HT1080 (cell line): ENCODE measurements at regions not wholly inside any gene's neighbourhood (a gene's known extent, or its start where the extent isn't known, plus 50 kb on each side); places are given as distances from the start of the nearest gene placed in this dataset.

ENCODE experiments used
- DNase-seq: peaks from one replicate; pipeline ENCODE4 v3.0.0-alpha.2; 2015; ENCODE audit warnings: low read depth

DNA sequence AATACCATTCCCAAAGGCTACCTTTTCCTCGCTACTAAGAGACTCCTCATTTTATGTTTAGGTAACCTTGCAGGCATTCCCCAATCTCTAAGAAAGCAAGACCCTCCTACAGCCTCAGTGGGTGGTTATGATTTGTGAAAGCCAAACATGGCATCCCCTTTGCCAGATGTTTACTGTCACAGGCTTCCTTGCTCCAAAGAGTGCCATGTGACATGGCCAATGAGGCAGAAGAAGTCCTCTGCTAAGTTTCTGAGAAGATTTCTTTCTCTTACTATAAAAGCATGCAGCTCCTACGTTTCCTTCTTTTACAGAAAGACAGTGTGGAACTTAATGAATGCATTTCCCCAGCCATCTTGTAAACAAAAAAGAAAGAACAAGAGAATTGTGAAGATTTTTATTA is 688.2 kb downstream of the TBC1D32 start:
- no peak for DNase-seq

DNA sequence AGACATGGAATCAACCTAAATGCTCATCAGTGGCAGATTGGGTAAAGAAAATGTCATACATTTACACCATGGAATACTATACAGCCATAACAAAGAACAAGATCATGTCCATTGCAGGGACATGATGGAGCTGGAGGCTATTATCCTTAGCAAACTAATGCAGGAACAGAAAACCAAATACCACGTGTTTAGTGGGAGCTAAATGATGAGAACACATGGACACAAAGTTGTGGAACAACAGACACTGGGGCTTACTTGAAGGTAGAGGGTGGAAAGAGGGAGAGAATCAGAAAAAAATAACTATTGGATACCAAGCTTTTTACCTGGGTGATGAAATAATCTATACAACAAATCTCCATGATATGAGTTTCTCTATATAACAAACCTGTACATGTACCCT is 701.3 kb downstream of the TBC1D32 start:
- DNase-seq = no peak

DNA sequence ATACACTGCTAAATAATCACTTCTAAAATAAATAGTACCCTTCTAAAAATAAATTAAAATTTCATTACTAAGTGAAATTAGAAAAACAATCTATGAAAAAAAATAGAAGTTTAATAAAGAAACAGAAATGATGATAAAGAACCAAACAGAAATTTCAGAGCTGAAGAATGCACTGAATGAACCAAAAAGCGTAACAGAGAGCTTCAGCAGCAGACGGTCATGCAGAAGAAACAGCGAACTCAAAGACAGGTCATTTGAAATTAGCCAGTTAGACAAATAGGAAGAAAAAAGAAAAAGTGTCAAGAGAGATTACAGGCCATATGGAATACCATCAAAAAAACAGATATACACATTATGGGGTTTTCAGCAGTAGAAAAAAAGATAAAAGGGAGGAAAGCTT is 706.7 kb downstream of the TBC1D32 start:
- no peak for DNase-seq

DNA sequence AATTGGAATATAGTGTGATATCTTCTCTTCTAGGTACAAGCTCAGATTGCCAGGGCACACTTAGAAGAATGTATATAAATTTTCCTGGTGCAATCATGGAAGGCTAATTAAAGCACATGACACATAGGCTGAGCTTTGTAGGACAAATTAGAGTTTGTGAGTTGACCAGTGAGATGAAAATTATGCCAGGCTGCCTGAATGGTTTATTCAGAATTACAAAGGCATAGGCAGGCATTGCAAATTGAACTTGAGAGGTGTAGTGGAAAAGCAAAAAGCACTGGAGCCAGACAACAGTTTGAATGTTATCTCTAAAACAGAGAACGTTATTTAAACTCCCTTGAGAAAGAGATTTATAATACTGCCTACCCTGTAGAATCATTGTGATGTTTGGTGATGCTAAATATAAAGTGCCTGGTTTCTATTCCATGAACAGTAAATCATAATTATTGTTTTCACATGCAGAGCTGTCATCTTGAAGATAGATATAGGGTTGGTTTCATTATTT is 712.1 kb downstream of the TBC1D32 start:
- no peak for DNase-seq

DNA sequence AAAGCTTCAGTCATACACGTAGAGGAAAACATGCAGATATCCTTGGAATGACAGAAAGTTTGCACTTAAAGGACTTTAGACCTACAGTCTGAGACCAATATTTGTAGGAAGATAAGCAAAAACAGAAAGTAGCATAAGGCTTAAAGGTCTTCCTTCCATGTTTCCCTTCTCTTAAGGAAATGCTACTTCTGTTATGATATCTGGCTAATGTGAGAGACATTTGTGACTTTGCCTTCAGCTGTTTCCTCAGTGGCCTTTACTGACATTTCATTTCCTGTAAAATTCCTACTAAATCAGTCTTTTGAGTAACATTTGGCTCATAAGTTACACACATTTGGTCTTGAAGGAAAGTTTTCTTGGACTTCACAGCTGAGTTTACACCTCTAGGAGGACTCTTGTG is 713.4 kb downstream of the TBC1D32 start:
- DNase-seq = no peak

DNA sequence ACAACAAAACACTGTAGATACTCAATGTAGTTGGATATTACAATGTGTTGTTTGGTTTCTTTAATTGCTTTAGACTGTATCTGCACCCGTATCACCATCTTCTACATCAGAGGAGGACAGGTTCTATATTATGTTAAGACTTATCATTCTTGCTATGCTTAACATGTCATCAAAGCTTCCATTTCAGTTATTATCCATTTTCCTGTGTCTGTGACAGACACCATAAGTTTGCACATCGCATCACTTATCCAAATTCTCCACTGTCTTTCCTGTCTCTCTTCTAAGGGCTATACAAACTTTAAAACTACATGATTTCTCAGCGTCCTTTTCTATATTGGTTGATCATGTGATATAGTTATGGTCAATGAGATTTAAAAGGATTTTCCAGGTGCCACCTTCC is 719.0 kb downstream of the TBC1D32 start:
- DNase-seq = no peak

DNA sequence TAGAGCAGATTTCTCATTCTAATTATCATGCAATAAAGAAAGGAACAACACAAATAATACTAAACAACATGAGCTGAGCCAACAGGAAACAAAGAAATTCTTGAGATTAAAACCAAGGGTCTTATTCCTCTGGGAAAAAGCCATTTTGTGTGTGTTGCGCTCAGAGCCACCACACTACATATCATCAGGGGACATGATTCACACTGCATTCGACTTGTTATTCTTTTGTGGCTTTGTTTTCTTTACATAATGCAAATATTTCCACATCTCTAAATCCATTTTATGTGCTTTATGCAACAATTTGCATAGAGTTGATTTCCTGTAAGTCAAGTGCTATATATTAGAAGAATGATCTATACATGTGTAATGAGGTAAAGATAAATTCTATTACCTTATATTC is 719.6 kb downstream of the TBC1D32 start:
- no peak for DNase-seq

DNA sequence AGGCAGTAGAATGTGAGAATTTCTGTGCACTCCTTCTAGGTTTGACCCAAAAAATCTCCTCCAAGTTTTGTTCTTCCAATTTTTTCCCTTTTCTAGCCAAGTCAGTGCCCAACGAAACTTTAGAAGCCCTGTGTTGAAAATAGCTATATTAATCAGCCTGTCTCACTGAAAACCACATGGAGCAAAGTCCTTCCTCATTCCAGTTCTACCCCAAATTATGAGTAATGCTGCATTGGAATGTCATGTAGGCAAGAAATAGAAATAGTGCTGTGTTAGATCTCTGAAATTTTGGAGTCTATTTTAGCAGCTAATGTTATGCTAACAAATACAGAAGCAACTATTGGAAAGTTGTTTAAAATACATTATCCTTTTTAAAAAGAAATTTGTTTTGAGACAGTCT is 725.5 kb downstream of the TBC1D32 start:
- peak; percentile 57 for DNase-seq

DNA sequence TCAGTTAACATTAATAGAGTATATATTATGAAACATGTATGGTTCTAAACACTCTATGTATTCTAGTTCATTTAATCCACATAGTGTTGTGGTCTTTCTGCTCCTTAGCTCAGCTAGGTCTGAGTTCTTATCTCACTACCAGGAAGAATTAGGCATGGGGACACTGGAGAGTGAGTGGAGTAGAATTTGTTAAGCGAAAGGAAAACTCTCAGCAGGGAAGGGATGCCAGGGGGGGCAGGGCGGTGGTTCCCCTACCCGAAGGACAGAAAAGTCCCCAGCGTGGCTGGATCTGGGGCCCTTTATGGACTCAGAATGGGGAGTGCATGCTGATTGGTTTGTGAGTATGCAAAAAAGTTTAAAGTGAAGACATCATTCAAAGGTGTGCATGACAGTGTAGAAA is 727.5 kb downstream of the TBC1D32 start:
- no peak for DNase-seq

DNA sequence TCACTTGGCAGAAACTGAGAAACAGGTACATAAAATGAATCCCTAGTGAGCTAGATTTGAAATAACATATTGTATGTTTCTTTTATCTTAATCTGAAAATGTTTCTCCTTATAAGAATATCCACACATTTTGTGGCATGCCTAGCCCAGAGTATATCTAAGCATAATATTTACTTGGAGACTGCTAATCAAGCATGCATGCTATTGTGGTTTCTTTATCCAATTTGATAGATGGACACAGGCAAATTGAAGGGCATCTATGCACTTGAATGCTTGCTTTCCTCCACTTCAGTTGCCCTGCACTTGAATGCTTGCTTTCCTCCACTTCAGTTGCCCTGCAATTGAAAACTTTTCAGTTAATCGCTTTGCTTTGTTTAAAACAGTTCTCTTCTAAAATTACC is 729.8 kb downstream of the TBC1D32 start:
- no peak for DNase-seq

DNA sequence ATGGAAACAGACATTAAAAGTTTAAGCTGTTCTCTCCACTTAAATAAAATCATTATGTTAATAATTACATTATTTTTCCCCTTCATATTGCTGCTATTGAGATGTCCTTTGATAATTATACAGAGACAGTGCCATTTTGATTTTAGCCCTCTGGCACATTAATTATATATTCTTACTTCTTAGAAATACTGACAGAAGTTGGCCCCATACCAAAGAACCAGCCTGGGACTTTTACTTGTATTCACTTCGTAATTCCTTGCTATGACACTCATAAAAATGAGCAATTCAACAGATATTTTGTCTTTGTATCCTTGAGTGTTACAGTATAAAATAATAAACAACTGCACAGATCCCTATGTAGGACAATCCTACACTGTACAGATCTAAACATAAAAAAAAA is 743.7 kb downstream of the TBC1D32 start:
- no peak for DNase-seq

DNA sequence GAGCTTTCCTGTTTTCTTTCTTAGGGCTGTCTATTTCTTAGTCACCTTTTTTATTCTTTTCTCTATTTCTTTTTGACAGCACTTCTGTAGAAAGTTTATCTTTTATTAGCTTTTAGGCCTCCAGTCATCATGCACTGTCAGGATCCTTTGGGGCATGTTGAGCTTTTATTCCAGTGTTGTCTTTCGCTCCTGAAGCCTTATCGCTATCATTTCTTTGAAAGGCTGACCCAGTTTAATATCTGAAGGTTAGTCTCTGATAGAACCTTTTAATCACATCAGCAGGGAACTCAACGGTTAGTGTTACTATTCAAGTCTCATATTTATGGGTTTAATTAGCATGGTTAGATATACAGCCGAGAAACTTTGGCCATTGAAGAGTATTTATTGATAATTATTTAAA is 745.9 kb downstream of the TBC1D32 start:
- no peak for DNase-seq

DNA sequence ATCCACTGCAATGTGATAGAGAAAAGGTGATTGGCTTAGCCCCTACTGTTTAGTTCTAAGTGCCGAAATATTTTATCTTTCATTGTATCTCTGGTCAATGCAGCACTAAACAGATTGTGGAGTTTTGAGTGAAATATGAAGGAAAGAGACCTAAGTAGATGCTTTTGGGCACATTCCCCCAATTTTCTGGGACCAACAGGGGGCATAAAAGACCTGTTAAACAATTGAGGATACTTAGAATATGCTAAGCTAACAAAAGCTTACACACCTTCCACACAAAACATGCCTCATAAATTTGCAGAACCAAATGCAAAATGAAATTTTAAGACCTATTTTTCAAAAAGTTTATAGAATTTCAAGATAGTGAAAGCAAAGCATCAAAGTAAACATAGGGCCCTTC is 746.9 kb downstream of the TBC1D32 start:
- DNase-seq = no peak

DNA sequence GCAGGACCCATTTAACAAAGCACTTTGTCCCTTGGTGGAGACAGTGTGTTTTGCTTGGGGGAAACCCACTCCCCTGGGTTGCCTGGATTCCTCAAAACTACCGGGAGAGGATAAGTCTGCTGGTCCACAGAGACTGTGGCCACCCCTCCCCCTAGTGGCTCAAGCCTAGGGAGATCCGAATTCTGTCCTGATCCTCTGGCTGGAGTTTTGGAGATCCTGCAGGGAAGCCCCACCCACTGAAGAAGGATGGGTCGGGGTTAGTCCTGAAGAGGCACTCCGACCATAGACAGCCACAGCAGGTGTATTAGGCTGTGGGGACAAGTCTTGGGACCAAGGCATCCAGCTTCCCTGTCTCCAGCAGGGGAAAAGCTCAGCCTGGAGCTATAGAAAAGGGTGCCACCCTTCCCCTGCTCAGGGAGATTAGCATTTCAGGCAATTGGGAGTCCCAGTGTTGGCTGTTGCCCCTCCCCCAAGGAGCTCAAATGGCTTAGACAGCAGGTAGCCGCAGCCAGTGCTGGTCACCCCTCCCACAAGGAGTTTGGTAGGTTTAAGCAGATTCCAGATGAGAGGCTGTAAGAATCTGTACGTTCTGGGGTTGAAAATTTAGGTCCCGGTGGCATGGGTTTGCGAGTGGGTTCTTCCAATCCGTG is 750.0 kb downstream of the TBC1D32 start:
- no peak for DNase-seq

DNA sequence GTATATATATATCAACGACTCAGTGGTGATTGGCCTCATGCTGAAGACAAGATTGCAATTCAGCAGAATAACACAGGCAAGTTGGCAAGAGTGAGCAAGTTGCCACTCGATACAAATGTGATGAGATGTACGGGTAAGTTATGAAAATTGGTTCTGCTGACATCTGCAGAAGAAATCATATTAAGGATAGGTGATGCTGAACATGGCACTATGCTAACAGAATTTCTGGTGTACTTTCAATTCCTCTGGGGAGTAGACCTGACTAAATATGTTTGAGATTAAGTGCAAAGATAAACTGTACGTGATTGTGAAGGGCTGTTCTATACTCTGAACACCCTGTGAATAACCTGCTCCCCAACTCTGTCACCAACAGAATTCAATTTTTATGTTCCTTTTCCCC is 758.2 kb downstream of the TBC1D32 start:
- DNase-seq = no peak

DNA sequence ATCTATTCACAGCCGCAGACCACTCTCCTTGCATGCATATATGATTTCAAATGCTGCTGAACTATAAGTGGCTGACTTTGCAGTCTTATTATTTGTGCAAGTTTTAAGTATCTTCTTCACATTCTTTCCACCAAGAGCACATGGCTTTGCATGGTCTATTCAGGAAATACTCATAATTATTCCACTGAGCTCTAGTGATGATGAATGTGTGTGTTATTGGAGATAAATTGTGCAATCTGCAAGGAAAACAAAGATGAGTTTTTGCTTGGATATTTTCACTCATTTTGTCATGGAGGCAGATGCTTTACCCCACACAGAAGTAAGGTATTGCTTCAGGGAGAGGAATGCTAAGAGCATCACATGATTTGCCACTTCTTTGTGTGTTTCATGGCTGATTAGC is 764.6 kb downstream of the TBC1D32 start:
- no peak for DNase-seq

DNA sequence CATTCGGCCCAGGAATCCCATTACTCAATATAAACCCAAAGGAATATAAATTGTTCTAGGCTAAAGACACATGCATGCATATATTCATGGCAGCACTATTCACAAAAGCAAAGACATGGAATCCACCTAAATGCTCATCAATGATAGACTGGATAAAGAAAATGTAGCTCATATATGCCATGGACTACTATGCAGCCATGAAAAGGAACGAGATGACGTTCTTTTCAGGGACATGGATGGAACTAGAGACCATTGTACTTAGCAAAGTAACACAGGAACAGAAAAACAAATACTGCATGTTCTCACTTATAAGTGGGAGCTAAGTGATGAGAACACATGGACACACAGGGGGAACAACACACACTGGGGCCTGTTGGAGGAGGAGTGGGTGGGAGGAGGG is 769.5 kb downstream of the TBC1D32 start:
- no peak for DNase-seq

DNA sequence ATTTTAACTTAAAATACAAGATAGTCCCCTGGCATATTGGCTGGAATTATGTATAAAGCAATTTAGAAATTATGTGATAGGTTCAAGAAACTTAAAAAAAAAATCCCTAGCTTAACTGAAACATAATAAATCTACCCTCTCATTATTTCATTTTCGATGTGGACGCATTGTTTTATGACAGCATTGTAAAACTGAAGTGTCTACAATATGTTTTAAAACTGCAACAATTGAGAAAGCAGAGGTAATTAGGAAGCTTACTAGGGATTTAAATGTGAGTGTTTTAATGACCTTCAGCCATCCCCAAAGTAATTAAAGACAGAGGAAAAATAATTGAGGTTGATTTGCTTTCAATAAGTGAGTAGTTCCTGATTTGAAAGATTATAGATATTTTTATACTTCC is 776.0 kb downstream of the TBC1D32 start:
- DNase-seq = no peak

DNA sequence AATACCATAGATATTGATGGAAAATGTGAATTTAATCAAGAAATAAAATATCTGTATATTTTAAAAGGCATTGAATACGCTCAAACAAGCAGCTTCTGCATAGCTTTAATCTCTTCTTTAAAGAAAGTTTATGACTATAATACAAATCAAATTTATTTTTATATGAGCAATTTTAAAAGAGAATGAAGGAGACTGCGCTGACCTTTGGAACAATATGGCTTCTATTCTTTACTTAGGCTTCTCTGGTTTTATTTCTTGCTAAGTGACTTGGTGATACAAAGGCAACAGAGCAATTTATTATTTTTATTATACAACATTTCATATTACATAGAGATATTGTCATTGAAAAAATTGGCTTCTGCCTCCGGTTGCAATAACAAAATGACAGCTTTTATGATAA is 776.7 kb downstream of the TBC1D32 start:
- no peak for DNase-seq

DNA sequence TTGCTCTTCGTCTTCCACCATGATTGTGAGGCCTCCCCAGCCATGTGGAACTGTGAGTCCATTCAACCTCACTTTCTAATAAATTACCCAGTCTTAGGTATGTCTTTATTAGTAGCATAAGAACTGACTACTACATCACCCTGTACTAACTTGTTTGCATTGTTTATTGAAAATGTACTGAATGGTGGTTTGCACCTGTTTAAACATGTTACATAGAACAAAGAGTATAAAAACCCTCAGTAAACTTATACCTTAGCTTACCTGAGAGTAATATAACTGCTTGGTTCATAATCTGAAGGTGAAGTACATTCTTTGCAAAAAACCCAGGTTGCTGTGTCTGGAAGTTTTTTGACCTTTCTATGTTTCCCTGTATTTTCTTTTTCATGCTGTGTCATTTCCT is 777.8 kb downstream of the TBC1D32 start:
- DNase-seq = no peak

DNA sequence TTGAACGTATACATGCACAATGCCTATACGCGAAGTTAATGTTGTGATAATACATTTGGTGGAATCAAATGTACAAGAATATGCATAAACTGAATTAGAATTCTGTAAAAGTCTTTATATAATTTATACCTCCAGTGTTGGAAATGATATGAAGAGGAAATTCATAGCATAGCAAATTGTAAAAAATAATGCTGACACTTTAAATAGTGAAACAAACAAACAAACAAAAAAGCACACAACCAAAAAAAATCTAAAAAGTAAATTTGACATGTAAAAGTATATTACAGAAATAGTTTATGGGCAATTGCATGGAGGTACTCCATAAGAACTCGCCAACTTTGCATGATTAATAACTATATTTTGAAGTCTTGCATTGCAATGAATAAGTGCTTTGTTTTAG is 780.9 kb downstream of the TBC1D32 start:
- DNase-seq = no peak

DNA sequence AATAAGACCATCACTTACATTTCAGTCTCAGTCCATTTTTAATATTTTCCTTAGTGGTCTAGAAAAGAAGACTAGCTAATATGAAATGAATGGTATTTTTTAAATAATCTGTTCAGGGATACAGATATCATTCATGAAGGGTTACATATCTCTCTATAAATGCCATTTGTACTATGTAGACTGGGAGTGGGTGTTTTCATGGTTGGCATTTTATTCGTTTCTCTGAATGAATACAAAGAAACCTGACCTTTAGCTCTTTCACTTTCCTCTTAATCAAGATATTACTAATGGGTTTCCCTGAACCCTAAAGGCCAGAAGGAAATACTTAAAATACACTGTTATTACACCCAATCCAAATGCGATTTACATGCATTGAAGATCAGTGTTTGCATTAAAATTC is 788.9 kb downstream of the TBC1D32 start:
- no peak for DNase-seq

DNA sequence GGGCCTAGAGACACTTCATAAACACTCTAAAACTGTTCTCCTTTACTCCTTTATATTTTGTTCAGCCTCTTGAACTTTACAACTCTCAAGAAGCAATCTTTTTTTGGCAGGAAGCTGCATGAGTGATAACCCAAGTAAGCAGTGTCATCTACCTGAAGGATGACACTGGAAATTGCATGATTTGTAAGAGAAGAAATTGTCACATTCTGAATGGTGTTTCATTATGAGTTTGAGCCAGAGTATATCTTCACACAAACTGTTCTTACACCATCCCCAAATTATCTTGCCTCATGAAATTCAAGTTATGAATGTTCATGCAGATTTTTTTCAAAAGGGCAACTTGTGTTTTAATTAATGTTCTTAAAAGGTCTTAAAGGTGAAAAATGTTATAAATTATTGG is 799.3 kb downstream of the TBC1D32 start:
- no peak for DNase-seq

DNA sequence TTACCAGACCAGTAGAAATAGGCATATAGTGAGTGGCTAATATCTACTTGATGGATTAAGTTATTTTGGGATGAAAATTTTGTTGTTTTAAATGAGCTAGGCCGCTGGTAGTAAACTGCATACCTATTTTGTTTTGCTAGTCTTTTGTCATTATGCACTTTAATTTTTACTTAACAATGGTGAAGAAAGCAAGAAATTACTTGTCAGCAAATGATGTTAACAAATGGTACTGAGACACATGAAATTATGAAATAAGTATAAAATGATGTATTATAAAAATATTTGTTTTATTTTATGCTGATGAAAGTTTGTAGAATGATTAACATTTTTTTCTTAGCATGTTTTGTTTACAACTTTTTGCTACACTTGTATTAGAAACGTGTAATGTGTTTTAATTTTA is 807.7 kb downstream of the TBC1D32 start:
- DNase-seq = no peak
